22Rv1 (cell line): ENCODE measurements at regions not wholly inside any gene's neighbourhood (a gene's known extent, or its start where the extent isn't known, plus 50 kb on each side); places are given as distances from the start of the nearest gene placed in this dataset.
"Not testable (repeated sequence)": the region's sequence is repeated elsewhere in the genome, so short reads cannot be mapped to it uniquely, and the experiment has no call there.

Experiments used
- CTCF ChIP-seq: fragments of 450-650 bp; IDR thresholded peaks from 2 replicates; pipeline ENCODE4 v1.5.1; 2017; ENCODE audit warnings: mild to moderate bottlenecking
- ZFX ChIP-seq: fragments of 450-650 bp; IDR thresholded peaks from 2 replicates; pipeline ENCODE4 v1.6.1; 2017; ENCODE audit warnings: antibody characterized with exemption, borderline replicate concordance

GRCh38 chr10:46691397-46691796 is 112.5 kb downstream of the SYT15 start:
- TF ChIP-seq CTCF, ZFX: not testable (repeated sequence)
